HL-60 (cell line): ENCODE measurements at regions not wholly inside any gene's neighbourhood (a gene's known extent, or its start where the extent isn't known, plus 50 kb on each side); places are given as distances from the start of the nearest gene placed in this dataset.

ENCODE experiments used
- DNase-seq, 2 experiments: peaks; one replicate each; pipeline ENCODE4 v3.0.0-alpha.2; 2010 to 2020; ENCODE audit warnings: low read depth in 1 of 2, low spot score in 1 of 2
- H3K27ac ChIP-seq: fragments of 250-450 bp; sonication (Bioruptor Pico); replicated peaks from 2 replicates; pipeline ENCODE4 v1.5.1; 2020; ENCODE audit warnings: mild to moderate bottlenecking, moderate library complexity
- H3K27me3 ChIP-seq: fragments of 250-450 bp; sonication (Bioruptor Pico); 2 replicates; pipeline ENCODE4 v1.5.1; 2021; ENCODE audit warnings: mild to moderate bottlenecking, moderate library complexity; ENCODE audit not compliant: insufficient read depth, poor library complexity, severe bottlenecking
- H3K4me3 ChIP-seq: replicated peaks from 2 replicates; pipeline ENCODE4 v1.5.1; 2011; ENCODE audit warnings: mild to moderate bottlenecking, control low read depth, low read length; ENCODE audit not compliant: insufficient read depth
- GABPA ChIP-seq: IDR thresholded peaks from 2 replicates; pipeline ENCODE4 v1.6.1; 2012; ENCODE audit warnings: low read depth
- POLR2AphosphoS5 ChIP-seq: IDR thresholded peaks from 2 replicates; pipeline ENCODE4 v1.6.1; 2012; ENCODE audit warnings: low read depth
- SPI1 ChIP-seq: IDR thresholded peaks from 2 replicates; pipeline ENCODE4 v1.6.1; 2012; ENCODE audit warnings: low read depth, mild to moderate bottlenecking, borderline replicate concordance
- TF ChIP-seq, protein P1 (sequence below): IDR thresholded peaks from one replicate; pipeline ENCODE4 v1.5.1; 2011; ENCODE audit warnings: low read length, control low read depth, inconsistent platforms; ENCODE audit not compliant: insufficient read depth
- TF ChIP-seq, protein P2 (sequence below): IDR thresholded peaks from 2 replicates; pipeline ENCODE4 v1.6.1; 2012; ENCODE audit warnings: low read depth; ENCODE audit not compliant: insufficient replicate concordance

DNA sequence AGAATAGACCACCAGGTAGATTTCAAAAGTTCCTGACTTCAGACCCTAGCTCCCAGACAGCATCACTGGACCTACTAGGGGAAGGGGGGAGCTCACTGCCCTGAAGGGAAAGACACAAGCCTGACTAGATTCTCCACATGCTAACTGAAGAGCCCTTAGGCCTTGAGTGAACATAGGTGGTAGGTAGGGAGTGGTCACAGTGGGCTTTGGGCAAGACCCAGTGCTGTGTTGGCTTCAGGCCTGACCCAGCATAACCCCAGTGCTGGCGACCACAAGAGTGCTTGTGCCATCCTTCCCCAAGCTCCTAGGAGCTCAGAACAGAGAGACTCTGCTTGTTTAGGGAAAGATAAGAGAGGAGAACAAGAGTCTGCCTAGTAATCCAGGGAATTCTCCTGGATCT lies 51.1 kb upstream of the ACADM start:
- TF ChIP-seq GABPA (no peak), SPI1 (no peak), POLR2AphosphoS5 (no peak)
- TF ChIP-seq, protein P1, sequence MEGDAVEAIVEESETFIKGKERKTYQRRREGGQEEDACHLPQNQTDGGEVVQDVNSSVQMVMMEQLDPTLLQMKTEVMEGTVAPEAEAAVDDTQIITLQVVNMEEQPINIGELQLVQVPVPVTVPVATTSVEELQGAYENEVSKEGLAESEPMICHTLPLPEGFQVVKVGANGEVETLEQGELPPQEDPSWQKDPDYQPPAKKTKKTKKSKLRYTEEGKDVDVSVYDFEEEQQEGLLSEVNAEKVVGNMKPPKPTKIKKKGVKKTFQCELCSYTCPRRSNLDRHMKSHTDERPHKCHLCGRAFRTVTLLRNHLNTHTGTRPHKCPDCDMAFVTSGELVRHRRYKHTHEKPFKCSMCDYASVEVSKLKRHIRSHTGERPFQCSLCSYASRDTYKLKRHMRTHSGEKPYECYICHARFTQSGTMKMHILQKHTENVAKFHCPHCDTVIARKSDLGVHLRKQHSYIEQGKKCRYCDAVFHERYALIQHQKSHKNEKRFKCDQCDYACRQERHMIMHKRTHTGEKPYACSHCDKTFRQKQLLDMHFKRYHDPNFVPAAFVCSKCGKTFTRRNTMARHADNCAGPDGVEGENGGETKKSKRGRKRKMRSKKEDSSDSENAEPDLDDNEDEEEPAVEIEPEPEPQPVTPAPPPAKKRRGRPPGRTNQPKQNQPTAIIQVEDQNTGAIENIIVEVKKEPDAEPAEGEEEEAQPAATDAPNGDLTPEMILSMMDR: no peak
- TF ChIP-seq, protein P2, sequence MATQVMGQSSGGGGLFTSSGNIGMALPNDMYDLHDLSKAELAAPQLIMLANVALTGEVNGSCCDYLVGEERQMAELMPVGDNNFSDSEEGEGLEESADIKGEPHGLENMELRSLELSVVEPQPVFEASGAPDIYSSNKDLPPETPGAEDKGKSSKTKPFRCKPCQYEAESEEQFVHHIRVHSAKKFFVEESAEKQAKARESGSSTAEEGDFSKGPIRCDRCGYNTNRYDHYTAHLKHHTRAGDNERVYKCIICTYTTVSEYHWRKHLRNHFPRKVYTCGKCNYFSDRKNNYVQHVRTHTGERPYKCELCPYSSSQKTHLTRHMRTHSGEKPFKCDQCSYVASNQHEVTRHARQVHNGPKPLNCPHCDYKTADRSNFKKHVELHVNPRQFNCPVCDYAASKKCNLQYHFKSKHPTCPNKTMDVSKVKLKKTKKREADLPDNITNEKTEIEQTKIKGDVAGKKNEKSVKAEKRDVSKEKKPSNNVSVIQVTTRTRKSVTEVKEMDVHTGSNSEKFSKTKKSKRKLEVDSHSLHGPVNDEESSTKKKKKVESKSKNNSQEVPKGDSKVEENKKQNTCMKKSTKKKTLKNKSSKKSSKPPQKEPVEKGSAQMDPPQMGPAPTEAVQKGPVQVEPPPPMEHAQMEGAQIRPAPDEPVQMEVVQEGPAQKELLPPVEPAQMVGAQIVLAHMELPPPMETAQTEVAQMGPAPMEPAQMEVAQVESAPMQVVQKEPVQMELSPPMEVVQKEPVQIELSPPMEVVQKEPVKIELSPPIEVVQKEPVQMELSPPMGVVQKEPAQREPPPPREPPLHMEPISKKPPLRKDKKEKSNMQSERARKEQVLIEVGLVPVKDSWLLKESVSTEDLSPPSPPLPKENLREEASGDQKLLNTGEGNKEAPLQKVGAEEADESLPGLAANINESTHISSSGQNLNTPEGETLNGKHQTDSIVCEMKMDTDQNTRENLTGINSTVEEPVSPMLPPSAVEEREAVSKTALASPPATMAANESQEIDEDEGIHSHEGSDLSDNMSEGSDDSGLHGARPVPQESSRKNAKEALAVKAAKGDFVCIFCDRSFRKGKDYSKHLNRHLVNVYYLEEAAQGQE: no peak
- no peak for DNase-seq
- no peak overlapping the region for H3K4me3 ChIP-seq
- no peaks in the 10 kb centered on the region for H3K27me3 ChIP-seq
- no peak overlapping the region for H3K27ac ChIP-seq

DNA sequence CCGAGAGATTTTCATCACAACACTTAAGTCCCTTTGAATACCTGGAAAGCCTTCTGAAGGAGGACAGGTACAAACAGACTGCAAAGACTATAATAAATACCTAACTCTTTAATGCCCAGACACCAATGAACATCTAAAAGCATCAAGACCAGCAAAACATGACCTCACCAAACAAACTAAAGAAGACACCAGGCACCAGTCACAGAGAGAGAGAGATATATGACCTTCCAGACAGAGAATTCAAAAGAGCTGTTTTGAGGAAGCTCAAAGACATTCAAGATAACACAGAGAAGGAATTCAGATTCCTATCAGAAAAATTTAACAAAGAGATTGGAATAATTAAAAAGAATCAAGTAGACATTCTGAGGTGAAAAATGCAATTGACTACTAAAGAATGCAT lies 50.6 kb upstream of the ACADM start:
- H3K27ac ChIP-seq: no peak overlapping the region
- no peak overlapping the region for H3K4me3 ChIP-seq
- TF ChIP-seq SPI1 (no peak), GABPA (no peak), POLR2AphosphoS5 (no peak)
- TF ChIP-seq, protein P1: no peak
- TF ChIP-seq, protein P2: no peak
- H3K27me3 ChIP-seq: no peaks in the 10 kb centered on the region
- DNase-seq: no peak
